ENCODE measurements at regions not wholly inside any gene's neighbourhood (a gene's known extent, or its start where the extent isn't known, plus 50 kb on each side); places are given as distances from the start of the nearest gene placed in this dataset.
A peak's percentile ranks its signal among the peaks of the same experiment; 100 is the strongest.

GRCh38 chr4:64625438-64625837 is 216.2 kb upstream of the TECRL start:
- TF ChIP-seq ZNF615 (CRISPR knock-in tag; IDR thresholded peaks at IDR 0.05; ENCODE audit: borderline replicate concordance), result no peak
- no peak for TF ChIP-seq ZFP36L1 (CRISPR knock-in tag; IDR thresholded peaks at IDR 0.05)
- no TSS peak for BruUV-seq (replicated peaks)

GRCh38 chr4:64617800-64618199 is 208.6 kb upstream of the TECRL start:
- Histone ChIP-seq H3K9me3 (ENCODE audit: low read length) (no peaks in the 10 kb centered on the region), H3K9ac (ENCODE audit: insufficient read depth, low read depth, low read length) (no peak overlapping the region), H3K36me3 (replicated peaks in 1 of 2; ENCODE audit: control insufficient read depth in 1 of 2, insufficient read depth in 2 of 2, low read length in 2 of 2) (no peaks in the 10 kb centered on the region), H3K79me2 (ENCODE audit: insufficient read depth, low read length) (no peaks in the 10 kb centered on the region), H2AFZ (ENCODE audit: low read length) (no peak overlapping the region), H3K27me3 (ENCODE audit: control insufficient read depth in 1 of 2, insufficient read depth in 2 of 2, low read length in 2 of 2) (no peaks in the 10 kb centered on the region), H4K20me1 (ENCODE audit: insufficient read depth, low read length) (no peaks in the 10 kb centered on the region), H3K4me3 (replicated peaks in 1 of 3; ENCODE audit: insufficient read depth in 1 of 3, low read depth in 2 of 3, low read length in 3 of 3) (no peak overlapping the region), H3K4me1 (ENCODE audit: insufficient read depth, low read length) (no peaks in the 10 kb centered on the region), H3K4me2 (ENCODE audit: low read depth, low read length) (no peak overlapping the region), H3K27ac (ENCODE audit: extremely low read length, insufficient read depth, low read length) (no peak overlapping the region)
- intact Hi-C loops (cut with micrococcal nuclease; ENCODE audit: unreplicated experiment) (no loop called here), in situ Hi-C loops (cut with HindIII; ENCODE audit: extremely low pct_ligation_motif_present, low pct_unique_long_range_greater_than_20kb) (no loop called here)
- ChIA-PET POLR2A (no interaction called here), CTCF (ENCODE audit: low intra/inter-chr PET ratio, low total read pairs) (no interaction called here)
- no peak for TF ChIP-seq MAFG (CRISPR knock-in tag; IDR thresholded peaks at IDR 0.05)
- peak; percentile 24; the same call in 1 of the 2 replicates for TF ChIP-seq STAG1 (CRISPR knock-in tag; IDR thresholded peaks at IDR 0.05)
- no peak for TF ChIP-seq UBTF (CRISPR knock-in tag; IDR thresholded peaks at IDR 0.05)
- 0 out of 2 replicates have a peak, but pooled peaks have one; percentile 10 for TF ChIP-seq CTCF (CRISPR knock-in tag; IDR thresholded peaks at IDR 0.05)
- WGBS (ENCODE audit: low lambda C conversion rate), result 7% methylated on average over 3 of the region's 3 CpGs
- DNase-seq (ENCODE audit: low spot score) (no peak), FAIRE-seq (no peak), ATAC-seq (no peak)
- BruUV-seq (replicated peaks), result no TSS peak

More at GRCh38 chr4:64625438-64625837, 216.2 kb upstream of the TECRL start:
- DNase-seq (ENCODE audit: low spot score), result no peak
- no peaks in the 10 kb centered on the region for H3K4me1 ChIP-seq (ENCODE audit: insufficient read depth, low read length)
- H3K27ac ChIP-seq (ENCODE audit: extremely low read length, insufficient read depth, low read length), result no peak overlapping the region
- FAIRE-seq, result no peak
- H3K27me3 ChIP-seq (ENCODE audit: control insufficient read depth in 1 of 2, insufficient read depth in 2 of 2, low read length in 2 of 2), result no peaks in the 10 kb centered on the region
- intact Hi-C loops (cut with micrococcal nuclease; ENCODE audit: unreplicated experiment) (no loop called here), in situ Hi-C loops (cut with HindIII; ENCODE audit: extremely low pct_ligation_motif_present, low pct_unique_long_range_greater_than_20kb) (no loop called here)
- H3K9me3 ChIP-seq (ENCODE audit: low read length), result no peaks in the 10 kb centered on the region
- no peaks in the 10 kb centered on the region for H3K36me3 ChIP-seq (replicated peaks in 1 of 2; ENCODE audit: control insufficient read depth in 1 of 2, insufficient read depth in 2 of 2, low read length in 2 of 2)
- H3K4me3 ChIP-seq (replicated peaks in 1 of 3; ENCODE audit: insufficient read depth in 1 of 3, low read depth in 2 of 3, low read length in 3 of 3), result no peak overlapping the region
- no peaks in the 10 kb centered on the region for H4K20me1 ChIP-seq (ENCODE audit: insufficient read depth, low read length)
- ChIA-PET POLR2A (no interaction called here), CTCF (ENCODE audit: low intra/inter-chr PET ratio, low total read pairs) (no interaction called here)
- no peak overlapping the region for H2AFZ ChIP-seq (ENCODE audit: low read length)
- ATAC-seq, result no peak
- no peaks in the 10 kb centered on the region for H3K79me2 ChIP-seq (ENCODE audit: insufficient read depth, low read length)
- H3K4me2 ChIP-seq (ENCODE audit: low read depth, low read length), result no peak overlapping the region
- H3K9ac ChIP-seq (ENCODE audit: insufficient read depth, low read depth, low read length), result no peak overlapping the region
- WGBS (ENCODE audit: low lambda C conversion rate), result 2% methylated on average over 3 of the region's 3 CpGs

Measured in HepG2 (cell line).